Putamen (tissue), 1 donor: ENCODE measurements at regions not wholly inside any gene's neighbourhood (a gene's known extent, or its start where the extent isn't known, plus 50 kb on each side); places are given as distances from the start of the nearest gene placed in this dataset.
"Not testable (repeated sequence)": the region's sequence is repeated elsewhere in the genome, so short reads cannot be mapped to it uniquely, and the experiment has no call there.

Experiments
- DNase-seq: peaks from one replicate; pipeline ENCODE4 v3.0.0-alpha.2; 2016; ENCODE audit warnings: low spot score

- DNase-seq: no peak
Observed at GRCh38 chr11:29484548-29484947, 532.3 kb downstream of the KCNA4 start.

GRCh38 chr11:29483831-29484230 lies 533.0 kb downstream of the KCNA4 start:
- DNase-seq: no peak

- DNase-seq: no peak
Observed at GRCh38 chr11:29482510-29482909, 534.3 kb downstream of the KCNA4 start.

- DNase-seq: no peak
Observed at GRCh38 chr11:29481738-29482137, 535.1 kb downstream of the KCNA4 start.

GRCh38 chr11:29480981-29481380 lies 535.8 kb downstream of the KCNA4 start:
- no peak for DNase-seq

- DNase-seq: no peak
Observed at GRCh38 chr11:29458252-29458651, 558.6 kb downstream of the KCNA4 start.

GRCh38 chr11:29452146-29452545 lies 564.7 kb downstream of the KCNA4 start:
- DNase-seq: no peak

GRCh38 chr11:29449281-29450074 lies 567.4 kb downstream of the KCNA4 start:
- no peak for DNase-seq

GRCh38 chr11:29448246-29448877 lies 568.5 kb downstream of the KCNA4 start:
- peak; percentile 44 for DNase-seq

GRCh38 chr11:29447821-29448220 lies 569.0 kb downstream of the KCNA4 start:
- DNase-seq: no peak

GRCh38 chr11:29446132-29446531 lies 570.7 kb downstream of the KCNA4 start:
- no peak for DNase-seq

GRCh38 chr11:29445191-29445590 lies 571.6 kb downstream of the KCNA4 start:
- DNase-seq: not testable (repeated sequence)

- no peak for DNase-seq
Observed at GRCh38 chr11:29438815-29439214, 578.0 kb downstream of the KCNA4 start.

GRCh38 chr11:29435421-29435820 lies 581.4 kb downstream of the KCNA4 start:
- DNase-seq: no peak

- DNase-seq: no peak
Observed at GRCh38 chr11:29432719-29433325, 584.0 kb downstream of the KCNA4 start.

- no peak for DNase-seq
Observed at GRCh38 chr11:29405305-29405704, 611.5 kb downstream of the KCNA4 start.

GRCh38 chr11:29395555-29396072 lies 621.2 kb downstream of the KCNA4 start:
- DNase-seq: no peak

GRCh38 chr11:29389793-29390192 lies 627.0 kb downstream of the KCNA4 start:
- DNase-seq: no peak

- no peak for DNase-seq
Observed at GRCh38 chr11:29373725-29374124, 643.1 kb downstream of the KCNA4 start.

GRCh38 chr11:29368126-29368525 lies 648.7 kb downstream of the KCNA4 start:
- no peak for DNase-seq

- DNase-seq: no peak
Observed at GRCh38 chr11:29364006-29364405, 652.8 kb downstream of the KCNA4 start.

- DNase-seq: no peak
Observed at GRCh38 chr11:29361369-29361768, 655.5 kb downstream of the KCNA4 start.

GRCh38 chr11:29353833-29354232 lies 663.0 kb downstream of the KCNA4 start:
- no peak for DNase-seq
